Liver (tissue), 3 donors: ENCODE measurements at regions not wholly inside any gene's neighbourhood (a gene's known extent, or its start where the extent isn't known, plus 50 kb on each side); places are given as distances from the start of the nearest gene placed in this dataset.

ENCODE experiments used
- CTCF ChIP-seq: fragments of 150-350 bp; IDR thresholded peaks from 2 replicates; pipeline ENCODE4 v1.5.1; 2017; ENCODE audit warnings: improper control_type of control experiment, low read depth, low read length; ENCODE audit not compliant: missing input control
- FOXA1 ChIP-seq: IDR thresholded peaks from 2 replicates; pipeline ENCODE4 v1.6.1; 2016; ENCODE audit warnings: antibody characterized with exemption
- GABPA ChIP-seq, 2 donors: IDR thresholded peaks in 1 of 2; conservative IDR thresholded peaks in 1 of 2; 2 replicates each; pipeline ENCODE4 v1.6.1; 2016; ENCODE audit warnings: antibody characterized with exemption in 2 of 2, mild to moderate bottlenecking in 1 of 2, moderate library complexity in 1 of 2
- HNF4G ChIP-seq: IDR thresholded peaks from 2 replicates; pipeline ENCODE4 v1.6.1; 2016; ENCODE audit warnings: antibody characterized with exemption
- JUND ChIP-seq, 2 donors: IDR thresholded peaks; 2 replicates each; pipeline ENCODE4 v1.6.1; 2016; ENCODE audit warnings: antibody characterized with exemption in 2 of 2
- RAD21 ChIP-seq, 2 donors: IDR thresholded peaks; 2 replicates each; pipeline ENCODE4 v1.6.1; 2016; ENCODE audit warnings: antibody characterized with exemption in 2 of 2, mild to moderate bottlenecking in 2 of 2
- SP1 ChIP-seq: IDR thresholded peaks from 2 replicates; pipeline ENCODE4 v1.6.1; 2018; ENCODE audit warnings: antibody characterized with exemption, mild to moderate bottlenecking
- TAF1 ChIP-seq: conservative IDR thresholded peaks from 2 replicates; pipeline ENCODE4 v1.6.1; 2016; ENCODE audit warnings: antibody characterized with exemption, mild to moderate bottlenecking
- YY1 ChIP-seq: IDR thresholded peaks from 2 replicates; pipeline ENCODE4 v1.6.1; 2016; ENCODE audit warnings: antibody characterized with exemption, mild to moderate bottlenecking
- TF ChIP-seq, protein P1 (sequence below): IDR thresholded peaks from 2 replicates; pipeline ENCODE4 v1.6.1; 2016; ENCODE audit warnings: antibody characterized with exemption
- TF ChIP-seq, protein P2 (sequence below): IDR thresholded peaks from 2 replicates; pipeline ENCODE4 v1.6.1; 2016; ENCODE audit warnings: antibody characterized with exemption
- TF ChIP-seq, protein P3 (sequence below): IDR thresholded peaks from 2 replicates; pipeline ENCODE4 v1.6.1; 2016; ENCODE audit warnings: antibody characterized with exemption, mild to moderate bottlenecking
- TF ChIP-seq, protein P4 (sequence below): IDR thresholded peaks from 2 replicates; pipeline ENCODE4 v1.6.1; 2016; ENCODE audit warnings: antibody characterized with exemption
- donor health status: healthy.
- donor health status: healthy.

- TF ChIP-seq CTCF (no peak), YY1 (no peak), TAF1 (no peak), RAD21 (IDR thresholded peaks at IDR 0.05) (no peak), HNF4G (no peak), FOXA1 (no peak), GABPA (IDR thresholded peaks at IDR 0.05 in 1 of 2, conservative IDR thresholded peaks at IDR 0.05 in 1 of 2) (no peak), SP1 (no peak), JUND (IDR thresholded peaks at IDR 0.05) (no peak)
- TF ChIP-seq, protein P1, sequence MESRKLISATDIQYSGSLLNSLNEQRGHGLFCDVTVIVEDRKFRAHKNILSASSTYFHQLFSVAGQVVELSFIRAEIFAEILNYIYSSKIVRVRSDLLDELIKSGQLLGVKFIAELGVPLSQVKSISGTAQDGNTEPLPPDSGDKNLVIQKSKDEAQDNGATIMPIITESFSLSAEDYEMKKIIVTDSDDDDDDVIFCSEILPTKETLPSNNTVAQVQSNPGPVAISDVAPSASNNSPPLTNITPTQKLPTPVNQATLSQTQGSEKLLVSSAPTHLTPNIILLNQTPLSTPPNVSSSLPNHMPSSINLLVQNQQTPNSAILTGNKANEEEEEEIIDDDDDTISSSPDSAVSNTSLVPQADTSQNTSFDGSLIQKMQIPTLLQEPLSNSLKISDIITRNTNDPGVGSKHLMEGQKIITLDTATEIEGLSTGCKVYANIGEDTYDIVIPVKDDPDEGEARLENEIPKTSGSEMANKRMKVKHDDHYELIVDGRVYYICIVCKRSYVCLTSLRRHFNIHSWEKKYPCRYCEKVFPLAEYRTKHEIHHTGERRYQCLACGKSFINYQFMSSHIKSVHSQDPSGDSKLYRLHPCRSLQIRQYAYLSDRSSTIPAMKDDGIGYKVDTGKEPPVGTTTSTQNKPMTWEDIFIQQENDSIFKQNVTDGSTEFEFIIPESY = no peak
- TF ChIP-seq, protein P2, sequence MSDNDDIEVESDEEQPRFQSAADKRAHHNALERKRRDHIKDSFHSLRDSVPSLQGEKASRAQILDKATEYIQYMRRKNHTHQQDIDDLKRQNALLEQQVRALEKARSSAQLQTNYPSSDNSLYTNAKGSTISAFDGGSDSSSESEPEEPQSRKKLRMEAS = no peak
- TF ChIP-seq, protein P3, sequence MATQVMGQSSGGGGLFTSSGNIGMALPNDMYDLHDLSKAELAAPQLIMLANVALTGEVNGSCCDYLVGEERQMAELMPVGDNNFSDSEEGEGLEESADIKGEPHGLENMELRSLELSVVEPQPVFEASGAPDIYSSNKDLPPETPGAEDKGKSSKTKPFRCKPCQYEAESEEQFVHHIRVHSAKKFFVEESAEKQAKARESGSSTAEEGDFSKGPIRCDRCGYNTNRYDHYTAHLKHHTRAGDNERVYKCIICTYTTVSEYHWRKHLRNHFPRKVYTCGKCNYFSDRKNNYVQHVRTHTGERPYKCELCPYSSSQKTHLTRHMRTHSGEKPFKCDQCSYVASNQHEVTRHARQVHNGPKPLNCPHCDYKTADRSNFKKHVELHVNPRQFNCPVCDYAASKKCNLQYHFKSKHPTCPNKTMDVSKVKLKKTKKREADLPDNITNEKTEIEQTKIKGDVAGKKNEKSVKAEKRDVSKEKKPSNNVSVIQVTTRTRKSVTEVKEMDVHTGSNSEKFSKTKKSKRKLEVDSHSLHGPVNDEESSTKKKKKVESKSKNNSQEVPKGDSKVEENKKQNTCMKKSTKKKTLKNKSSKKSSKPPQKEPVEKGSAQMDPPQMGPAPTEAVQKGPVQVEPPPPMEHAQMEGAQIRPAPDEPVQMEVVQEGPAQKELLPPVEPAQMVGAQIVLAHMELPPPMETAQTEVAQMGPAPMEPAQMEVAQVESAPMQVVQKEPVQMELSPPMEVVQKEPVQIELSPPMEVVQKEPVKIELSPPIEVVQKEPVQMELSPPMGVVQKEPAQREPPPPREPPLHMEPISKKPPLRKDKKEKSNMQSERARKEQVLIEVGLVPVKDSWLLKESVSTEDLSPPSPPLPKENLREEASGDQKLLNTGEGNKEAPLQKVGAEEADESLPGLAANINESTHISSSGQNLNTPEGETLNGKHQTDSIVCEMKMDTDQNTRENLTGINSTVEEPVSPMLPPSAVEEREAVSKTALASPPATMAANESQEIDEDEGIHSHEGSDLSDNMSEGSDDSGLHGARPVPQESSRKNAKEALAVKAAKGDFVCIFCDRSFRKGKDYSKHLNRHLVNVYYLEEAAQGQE = no peak
- TF ChIP-seq, protein P4, sequence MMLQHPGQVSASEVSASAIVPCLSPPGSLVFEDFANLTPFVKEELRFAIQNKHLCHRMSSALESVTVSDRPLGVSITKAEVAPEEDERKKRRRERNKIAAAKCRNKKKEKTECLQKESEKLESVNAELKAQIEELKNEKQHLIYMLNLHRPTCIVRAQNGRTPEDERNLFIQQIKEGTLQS = no peak
These were observed 174.1 kb upstream of the GPR26 start for GRCh38 chr10:123492016-123492415.
